H9 (cell line): ENCODE measurements at regions not wholly inside any gene's neighbourhood (a gene's known extent, or its start where the extent isn't known, plus 50 kb on each side); places are given as distances from the start of the nearest gene placed in this dataset.
A peak's percentile ranks its signal among the peaks of the same experiment; 100 is the strongest.

ENCODE experiments used
- DNase-seq: peaks from one replicate; pipeline ENCODE4 v3.0.0-alpha.2; 2017
- H2AFZ ChIP-seq: one replicate; pipeline ENCODE4 v1.6.1; 2013; ENCODE audit warnings: mild to moderate bottlenecking, low read length, control low read depth, moderate library complexity
- H2AK5ac ChIP-seq: 2 replicates; pipeline ENCODE4 v1.6.1; 2013; ENCODE audit warnings: low read length, control low read depth, mixed read lengths; ENCODE audit not compliant: insufficient read length
- H2BK120ac ChIP-seq: one replicate; pipeline ENCODE4 v1.6.1; 2013; ENCODE audit warnings: low read depth, mild to moderate bottlenecking, low read length, control low read depth, inconsistent platforms; ENCODE audit not compliant: poor library complexity, severe bottlenecking
- H2BK12ac ChIP-seq: 2 replicates; pipeline ENCODE4 v1.6.1; 2013; ENCODE audit warnings: low read length, control low read depth, mixed read lengths, low read depth; ENCODE audit not compliant: insufficient read length
- H2BK15ac ChIP-seq: 2 replicates; pipeline ENCODE4 v1.6.1; 2013; ENCODE audit warnings: low read depth, low read length, control low read depth
- H2BK20ac ChIP-seq: one replicate; pipeline ENCODE4 v1.6.1; 2013; ENCODE audit warnings: low read depth, mild to moderate bottlenecking, low read length, control low read depth, inconsistent platforms; ENCODE audit not compliant: poor library complexity, severe bottlenecking
- H2BK5ac ChIP-seq: 2 replicates; pipeline ENCODE4 v1.6.1; 2013; ENCODE audit warnings: low read length, control low read depth, mixed read lengths; ENCODE audit not compliant: insufficient read length
- H3K14ac ChIP-seq: 2 replicates; pipeline ENCODE4 v1.6.1; 2013; ENCODE audit warnings: low read length, control low read depth; ENCODE audit not compliant: insufficient read depth
- H3K18ac ChIP-seq: 2 replicates; pipeline ENCODE4 v1.6.1; 2013; ENCODE audit warnings: low read depth, mild to moderate bottlenecking, mixed read lengths, low read length, control low read depth; ENCODE audit not compliant: insufficient read length
- H3K23ac ChIP-seq: 2 replicates; pipeline ENCODE4 v1.6.1; 2013; ENCODE audit warnings: low read length, control low read depth, mixed read lengths, low read depth; ENCODE audit not compliant: insufficient read length
- H3K23me2 ChIP-seq: 2 replicates; pipeline ENCODE4 v1.6.1; 2013; ENCODE audit warnings: low read depth, mild to moderate bottlenecking, mixed read lengths, low read length, control low read depth; ENCODE audit not compliant: insufficient read length, poor library complexity, severe bottlenecking
- H3K27ac ChIP-seq: 2 replicates; pipeline ENCODE4 v1.5.1; 2013; ENCODE audit warnings: low read length, control low read depth, mixed read lengths, low read depth; ENCODE audit not compliant: insufficient read length
- H3K27me3 ChIP-seq: 2 replicates; pipeline ENCODE4 v1.6.1; 2013; ENCODE audit warnings: low read length, control low read depth, inconsistent platforms; ENCODE audit not compliant: insufficient read depth
- H3K4ac ChIP-seq: 2 replicates; pipeline ENCODE4 v1.6.1; 2013; ENCODE audit warnings: low read depth, mild to moderate bottlenecking, control low read depth, inconsistent platforms, low read length, moderate library complexity
- H3K4me1 ChIP-seq: 2 replicates; pipeline ENCODE4 v1.6.1; 2013; ENCODE audit warnings: low read length, control low read depth, inconsistent platforms; ENCODE audit not compliant: insufficient read depth
- H3K4me2 ChIP-seq: 2 replicates; pipeline ENCODE4 v1.6.1; 2013; ENCODE audit warnings: low read length, control low read depth, mixed read lengths; ENCODE audit not compliant: insufficient read length, insufficient read depth
- H3K56ac ChIP-seq: 2 replicates; pipeline ENCODE4 v1.6.1; 2013; ENCODE audit warnings: low read depth, mild to moderate bottlenecking, mixed read lengths, low read length, control low read depth; ENCODE audit not compliant: insufficient read length
- H3K79me1 ChIP-seq: 2 replicates; pipeline ENCODE4 v1.6.1; 2013; ENCODE audit warnings: low read depth, mild to moderate bottlenecking, moderate library complexity, low read length, control low read depth, inconsistent platforms; ENCODE audit not compliant: insufficient read depth, poor library complexity, severe bottlenecking
- H3K79me2 ChIP-seq: 2 replicates; pipeline ENCODE4 v1.6.1; 2013; ENCODE audit warnings: low read length, control low read depth, inconsistent platforms; ENCODE audit not compliant: insufficient read depth
- H3K9ac ChIP-seq: 2 replicates; pipeline ENCODE4 v1.6.1; 2013; ENCODE audit warnings: low read length, control low read depth, mixed read lengths; ENCODE audit not compliant: insufficient read length; ENCODE audit errors: extremely low read depth
- H3K9me3 ChIP-seq: one replicate; pipeline ENCODE4 v1.6.1; 2013; ENCODE audit warnings: low read depth, low read length, inconsistent platforms; ENCODE audit not compliant: control insufficient read depth
- H3T11ph ChIP-seq: one replicate; pipeline ENCODE4 v1.6.1; 2013; ENCODE audit warnings: mild to moderate bottlenecking, low read length, control low read depth, inconsistent platforms
- H4K20me1 ChIP-seq: one replicate; pipeline ENCODE4 v1.6.1; 2013; ENCODE audit not compliant: control insufficient read depth, insufficient read length, insufficient read depth
- H4K5ac ChIP-seq: 2 replicates; pipeline ENCODE4 v1.6.1; 2013; ENCODE audit warnings: low read depth, mild to moderate bottlenecking, mixed read lengths, low read length, control low read depth; ENCODE audit not compliant: insufficient read length
- H4K8ac ChIP-seq: replicated peaks from 2 replicates; pipeline ENCODE4 v1.6.1; 2013; ENCODE audit warnings: low read length, control low read depth, mixed read lengths, low read depth; ENCODE audit not compliant: insufficient read length
- H4K91ac ChIP-seq: 2 replicates; pipeline ENCODE4 v1.6.1; 2013; ENCODE audit warnings: low read depth, mild to moderate bottlenecking, moderate library complexity, mixed read lengths, low read length, control low read depth; ENCODE audit not compliant: insufficient read length
- H3K27ac Mint-ChIP-seq, 3 experiments: 2 replicates in 2 of 3; 3 replicates in 1 of 3; pipeline ENCODE4 v1.8.0; 2020 to 2021; ENCODE audit warnings: mixed read lengths in 3 of 3, mild to moderate bottlenecking in 1 of 3, moderate library complexity in 1 of 3
- H3K27me3 Mint-ChIP-seq: 2 replicates; pipeline ENCODE4 v1.8.0; 2021; ENCODE audit warnings: low read depth, mild to moderate bottlenecking, moderate library complexity, mixed read lengths
- H3K36me3 Mint-ChIP-seq, 3 experiments: 2 replicates in 2 of 3; 3 replicates in 1 of 3; pipeline ENCODE4 v1.8.0; 2020 to 2021; ENCODE audit warnings: low read depth in 3 of 3, mixed read lengths in 3 of 3; ENCODE audit not compliant: insufficient read depth in 1 of 3
- H3K4me1 Mint-ChIP-seq, 2 experiments: 2 replicates each; pipeline ENCODE4 v1.8.0; 2020; ENCODE audit warnings: mixed read lengths in 2 of 2
- H3K4me3 Mint-ChIP-seq, 2 experiments: 2 replicates in 1 of 2; 3 replicates in 1 of 2; pipeline ENCODE4 v1.8.0; 2020 to 2021; ENCODE audit warnings: mild to moderate bottlenecking in 2 of 2, mixed read lengths in 2 of 2, moderate library complexity in 1 of 2
- H3K9me3 Mint-ChIP-seq, 2 experiments: 2 replicates in 1 of 2; 3 replicates in 1 of 2; pipeline ENCODE4 v1.8.0; 2020; ENCODE audit warnings: mild to moderate bottlenecking in 2 of 2, mixed read lengths in 2 of 2, moderate library complexity in 1 of 2
- CTCF ChIP-seq: fragments of 200-600 bp; sonication (generic); conservative IDR thresholded peaks from 3 replicates; pipeline ENCODE4 v1.8.0; 2021; ENCODE audit warnings: antibody characterized with exemption, mild to moderate bottlenecking
- WGBS: extraction: QIAGEN DNeasy Blood & Tissue Kit; methylation state at CpG from one replicate; pipeline ENCODE4 v1.1.7; 2013; ENCODE audit warnings: missing lambda C conversion rate, low lambda C conversion rate, mixed read lengths; ENCODE audit not compliant: insufficient read length; ENCODE audit errors: extremely low coverage; 5-methylcytosine and 5-hydroxymethylcytosine counted together

GRCh38 chr7:24390376-24391157 lies 106.6 kb downstream of the NPY start:
- Histone ChIP-seq H2BK120ac (no peak overlapping the region), H3K4me1 (peaks cover 24% of the 10 kb centered on the region), H3T11ph (no peak overlapping the region), H3K14ac (no peak overlapping the region), H4K91ac (no peak overlapping the region), H4K20me1 (no peaks in the 10 kb centered on the region), H2BK5ac (no peak overlapping the region), H2AFZ (no peak overlapping the region), H4K8ac (no peak overlapping the region), H2BK12ac (no peak overlapping the region), H3K27me3 (no peaks in the 10 kb centered on the region), H2BK20ac (no peak overlapping the region), H3K27ac (no peak overlapping the region), H4K5ac (no peak overlapping the region), H3K23me2 (no peaks in the 10 kb centered on the region), H3K9ac (no peak overlapping the region), H3K56ac (no peak overlapping the region), H3K4ac (no peak overlapping the region), H3K79me2 (peaks cover 14% of the 10 kb centered on the region; the same call in 1 of the 2 replicates), H3K18ac (no peak overlapping the region), H2BK15ac (no peak overlapping the region), H3K4me2 (peak overlapping the region; percentile 13), H2AK5ac (no peak overlapping the region), H3K9me3 (no peaks in the 10 kb centered on the region), H3K79me1 (peaks cover 7% of the 10 kb centered on the region), H3K23ac (no peak overlapping the region)
- Mint-ChIP-seq H3K4me3 (no peak overlapping the region), H3K4me1 (peaks cover 22 to 37% of the 10 kb centered on the region in 2 experiments), H3K27me3 (no peaks in the 10 kb centered on the region), H3K9me3 (no peaks in the 10 kb centered on the region), H3K27ac (no peak overlapping the region), H3K36me3 (peaks cover 0 to 2% (median 0%) of the 10 kb centered on the region in 3 experiments; a peak in 2 of 7 replicates)
- DNase-seq: no peak
- no peak for TF ChIP-seq CTCF
- WGBS: no CpG with 5 or more reads among the region's 5 CpGs
